ENCODE measurements at regions not wholly inside any gene's neighbourhood (a gene's known extent, or its start where the extent isn't known, plus 50 kb on each side); places are given as distances from the start of the nearest gene placed in this dataset.
A peak's percentile ranks its signal among the peaks of the same experiment; 100 is the strongest.

DNA sequence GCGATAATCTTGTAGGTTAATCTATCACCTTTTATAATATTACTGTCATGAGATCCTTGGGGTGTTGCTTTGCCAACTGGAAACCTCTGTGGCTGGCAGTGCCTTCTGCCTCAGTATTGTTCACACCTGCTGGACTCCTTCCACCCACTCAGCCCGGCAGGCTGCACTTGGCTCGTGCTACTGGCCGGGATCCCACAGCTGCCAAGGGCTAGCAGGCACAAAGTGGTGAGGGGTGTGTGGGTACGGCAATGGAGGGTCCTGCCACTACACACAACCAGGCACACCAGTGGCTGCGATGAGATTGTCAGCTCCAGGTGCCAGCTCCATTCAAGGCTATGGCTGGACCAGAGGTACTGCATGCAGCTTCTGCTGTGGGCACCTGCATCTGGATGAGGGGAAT, 191.2 kb upstream of the LYPLAL1 start:
- no peak for TF ChIP-seq EZH2phosphoT487 (IDR thresholded peaks at IDR 0.05; ENCODE audit: low read length)
- no peak overlapping the region for H3K9ac ChIP-seq (ENCODE audit: low read length)
- no peaks in the 10 kb centered on the region for H3K9me3 ChIP-seq (replicated peaks; ENCODE audit: insufficient read depth, low read length)
- peaks cover 21% of the 10 kb centered on the region for H3K4me1 ChIP-seq (ENCODE audit: low read length)
- no peaks in the 10 kb centered on the region for H3K9me2 ChIP-seq (replicated peaks; ENCODE audit: insufficient read depth, low read length)
- no peak for DNase-seq
- no peaks in the 10 kb centered on the region for H3K36me3 ChIP-seq (replicated peaks; ENCODE audit: insufficient read depth, low read length)
- no peaks in the 10 kb centered on the region for H3K79me2 ChIP-seq (ENCODE audit: low read length)
- no peaks in the 10 kb centered on the region for H3F3A ChIP-seq (ENCODE audit: insufficient read depth, low read length)
- no peak overlapping the region for H3K4me2 ChIP-seq (ENCODE audit: low read depth, low read length)
- H3K27ac ChIP-seq (ENCODE audit: low read length) = no peak overlapping the region
- no peaks in the 10 kb centered on the region for H4K20me1 ChIP-seq (ENCODE audit: insufficient read depth, low read length)
- H2AFZ ChIP-seq (ENCODE audit: low read length) = no peak overlapping the region
- H3K27me3 ChIP-seq (replicated peaks; ENCODE audit: insufficient read depth, low read length) = no peaks in the 10 kb centered on the region
- H3K4me3 ChIP-seq (ENCODE audit: low read length) = no peak overlapping the region

DNA sequence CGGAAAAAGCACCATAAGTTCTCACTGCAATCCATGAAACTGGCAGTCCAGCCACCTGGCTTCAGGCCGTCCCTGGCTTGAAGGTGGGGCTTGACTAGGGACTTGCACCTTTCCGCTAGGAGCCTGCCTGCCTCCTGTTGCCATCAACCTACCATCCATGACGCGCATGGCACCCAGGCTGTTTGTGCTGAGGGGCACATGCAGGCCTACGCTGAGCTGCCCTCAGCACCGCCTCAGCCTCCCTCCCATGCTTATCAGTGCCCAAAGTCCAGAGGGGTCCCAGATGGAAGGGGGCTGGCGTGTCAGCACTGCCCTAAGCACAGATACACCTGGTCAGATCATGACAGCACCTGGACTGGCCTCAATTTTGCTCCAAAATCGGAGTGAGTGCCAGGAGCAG, 190.2 kb upstream of the LYPLAL1 start:
- no peaks in the 10 kb centered on the region for H3K27me3 ChIP-seq (replicated peaks; ENCODE audit: insufficient read depth, low read length)
- no peaks in the 10 kb centered on the region for H4K20me1 ChIP-seq (ENCODE audit: insufficient read depth, low read length)
- no peaks in the 10 kb centered on the region for H3K9me2 ChIP-seq (replicated peaks; ENCODE audit: insufficient read depth, low read length)
- no peak overlapping the region for H3K27ac ChIP-seq (ENCODE audit: low read length)
- no peaks in the 10 kb centered on the region for H3F3A ChIP-seq (ENCODE audit: insufficient read depth, low read length)
- no peak overlapping the region for H3K4me2 ChIP-seq (ENCODE audit: low read depth, low read length)
- H3K4me3 ChIP-seq (ENCODE audit: low read length) = no peak overlapping the region
- no peaks in the 10 kb centered on the region for H3K36me3 ChIP-seq (replicated peaks; ENCODE audit: insufficient read depth, low read length)
- DNase-seq = no peak
- no peak overlapping the region for H2AFZ ChIP-seq (ENCODE audit: low read length)
- no peaks in the 10 kb centered on the region for H3K9me3 ChIP-seq (replicated peaks; ENCODE audit: insufficient read depth, low read length)
- no peaks in the 10 kb centered on the region for H3K79me2 ChIP-seq (ENCODE audit: low read length)
- TF ChIP-seq EZH2phosphoT487 (IDR thresholded peaks at IDR 0.05; ENCODE audit: low read length) (no peak), EZH2 (optimal IDR thresholded peaks at IDR 0.05; ENCODE audit: low read depth, low read length) (no peak)
- TF ChIP-seq, protein P1, sequence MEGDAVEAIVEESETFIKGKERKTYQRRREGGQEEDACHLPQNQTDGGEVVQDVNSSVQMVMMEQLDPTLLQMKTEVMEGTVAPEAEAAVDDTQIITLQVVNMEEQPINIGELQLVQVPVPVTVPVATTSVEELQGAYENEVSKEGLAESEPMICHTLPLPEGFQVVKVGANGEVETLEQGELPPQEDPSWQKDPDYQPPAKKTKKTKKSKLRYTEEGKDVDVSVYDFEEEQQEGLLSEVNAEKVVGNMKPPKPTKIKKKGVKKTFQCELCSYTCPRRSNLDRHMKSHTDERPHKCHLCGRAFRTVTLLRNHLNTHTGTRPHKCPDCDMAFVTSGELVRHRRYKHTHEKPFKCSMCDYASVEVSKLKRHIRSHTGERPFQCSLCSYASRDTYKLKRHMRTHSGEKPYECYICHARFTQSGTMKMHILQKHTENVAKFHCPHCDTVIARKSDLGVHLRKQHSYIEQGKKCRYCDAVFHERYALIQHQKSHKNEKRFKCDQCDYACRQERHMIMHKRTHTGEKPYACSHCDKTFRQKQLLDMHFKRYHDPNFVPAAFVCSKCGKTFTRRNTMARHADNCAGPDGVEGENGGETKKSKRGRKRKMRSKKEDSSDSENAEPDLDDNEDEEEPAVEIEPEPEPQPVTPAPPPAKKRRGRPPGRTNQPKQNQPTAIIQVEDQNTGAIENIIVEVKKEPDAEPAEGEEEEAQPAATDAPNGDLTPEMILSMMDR (IDR thresholded peaks at IDR 0.05; ENCODE audit: low read length) = no peak
- peaks cover 21% of the 10 kb centered on the region for H3K4me1 ChIP-seq (ENCODE audit: low read length)
- no peak overlapping the region for H3K9ac ChIP-seq (ENCODE audit: low read length)

DNA sequence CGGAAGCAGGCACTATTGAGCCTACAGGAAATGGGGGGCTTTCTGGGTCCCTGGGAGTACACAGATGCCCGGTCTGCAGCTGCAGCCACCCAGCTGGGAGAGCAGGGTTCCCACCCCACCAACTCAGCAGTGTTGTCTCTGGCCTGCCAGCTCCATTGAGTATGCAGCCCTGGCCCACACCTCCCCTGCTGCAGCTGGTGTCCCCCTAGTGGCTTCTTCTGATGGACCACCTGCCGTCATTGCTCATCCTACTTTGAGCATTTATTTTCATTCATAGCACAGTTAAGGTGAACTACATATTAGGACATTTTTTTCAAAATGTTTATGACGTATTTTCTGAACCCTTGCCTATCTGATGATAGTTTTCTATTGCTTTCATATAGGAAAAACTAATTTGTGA, 189.8 kb upstream of the LYPLAL1 start:
- no peaks in the 10 kb centered on the region for H3K9me2 ChIP-seq (replicated peaks; ENCODE audit: insufficient read depth, low read length)
- TF ChIP-seq, protein P1 (IDR thresholded peaks at IDR 0.05; ENCODE audit: low read length) = peak; percentile 28
- no peak for TF ChIP-seq EZH2 (optimal IDR thresholded peaks at IDR 0.05; ENCODE audit: low read depth, low read length)
- H3K36me3 ChIP-seq (replicated peaks; ENCODE audit: insufficient read depth, low read length) = no peaks in the 10 kb centered on the region
- H3K9ac ChIP-seq (ENCODE audit: low read length) = no peak overlapping the region
- H3K27me3 ChIP-seq (replicated peaks; ENCODE audit: insufficient read depth, low read length) = no peaks in the 10 kb centered on the region
- no peak for DNase-seq
- no peak overlapping the region for H3K4me3 ChIP-seq (ENCODE audit: low read length)
- no peak overlapping the region for H3K4me2 ChIP-seq (ENCODE audit: low read depth, low read length)
- H3K9me3 ChIP-seq (replicated peaks; ENCODE audit: insufficient read depth, low read length) = no peaks in the 10 kb centered on the region
- H3K27ac ChIP-seq (ENCODE audit: low read length) = no peak overlapping the region
- H3K79me2 ChIP-seq (ENCODE audit: low read length) = no peaks in the 10 kb centered on the region
- H4K20me1 ChIP-seq (ENCODE audit: insufficient read depth, low read length) = no peaks in the 10 kb centered on the region
- H2AFZ ChIP-seq (ENCODE audit: low read length) = no peak overlapping the region
- no peaks in the 10 kb centered on the region for H3F3A ChIP-seq (ENCODE audit: insufficient read depth, low read length)
- peaks cover 21% of the 10 kb centered on the region for H3K4me1 ChIP-seq (ENCODE audit: low read length)

DNA sequence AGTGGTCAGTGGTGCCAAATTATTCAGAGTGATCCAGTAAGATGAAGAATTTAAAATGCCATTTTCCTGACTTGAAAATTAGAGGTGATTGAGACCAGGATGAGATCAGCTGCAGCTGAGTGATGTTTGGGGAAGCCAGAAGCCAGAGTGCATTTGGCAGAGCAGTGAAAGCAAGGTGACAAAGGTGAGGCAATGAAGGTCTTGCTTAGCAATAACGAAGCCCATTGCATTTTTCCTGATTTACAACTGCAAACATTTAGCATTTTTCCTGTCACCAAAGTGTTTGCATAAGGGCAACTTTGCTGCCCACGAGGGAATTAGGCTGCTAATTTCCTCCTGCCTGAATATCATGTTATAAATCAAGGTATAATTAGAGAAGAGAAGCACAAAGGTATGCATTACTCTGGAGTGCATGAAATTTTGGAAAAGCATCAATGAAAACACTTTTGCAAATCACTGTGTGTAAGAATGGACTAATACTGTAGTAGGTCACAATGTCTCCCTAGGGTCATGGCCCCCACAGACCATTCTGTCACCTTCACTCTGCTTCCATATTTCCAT, 188.2 kb upstream of the LYPLAL1 start:
- no peaks in the 10 kb centered on the region for H3K9me2 ChIP-seq (replicated peaks; ENCODE audit: insufficient read depth, low read length)
- H3K36me3 ChIP-seq (replicated peaks; ENCODE audit: insufficient read depth, low read length) = no peaks in the 10 kb centered on the region
- no peaks in the 10 kb centered on the region for H3F3A ChIP-seq (ENCODE audit: insufficient read depth, low read length)
- H3K79me2 ChIP-seq (ENCODE audit: low read length) = no peaks in the 10 kb centered on the region
- H3K4me1 ChIP-seq (ENCODE audit: low read length) = peaks cover 21% of the 10 kb centered on the region
- H3K9me3 ChIP-seq (replicated peaks; ENCODE audit: insufficient read depth, low read length) = no peaks in the 10 kb centered on the region
- no peaks in the 10 kb centered on the region for H4K20me1 ChIP-seq (ENCODE audit: insufficient read depth, low read length)
- H3K4me2 ChIP-seq (ENCODE audit: low read depth, low read length) = no peak overlapping the region
- no peaks in the 10 kb centered on the region for H3K27me3 ChIP-seq (replicated peaks; ENCODE audit: insufficient read depth, low read length)
- no peak overlapping the region for H3K9ac ChIP-seq (ENCODE audit: low read length)
- peak overlapping the region; percentile 20; the same call in 1 of the 2 replicates for H2AFZ ChIP-seq (ENCODE audit: low read length)
- no peak for TF ChIP-seq EZH2phosphoT487 (IDR thresholded peaks at IDR 0.05; ENCODE audit: low read length)
- TF ChIP-seq, protein P1 (IDR thresholded peaks at IDR 0.05; ENCODE audit: low read length) = no peak
- TF ChIP-seq EZH2 (optimal IDR thresholded peaks at IDR 0.05; ENCODE audit: low read depth, low read length) = no peak
- DNase-seq = no peak
- no peak overlapping the region for H3K4me3 ChIP-seq (ENCODE audit: low read length)
- peak overlapping the region; percentile 34; the same call in 1 of the 2 replicates for H3K27ac ChIP-seq (ENCODE audit: low read length)

All from MM.1S (cell line).